ENCODE measurements at regions not wholly inside any gene's neighbourhood (a gene's known extent, or its start where the extent isn't known, plus 50 kb on each side); places are given as distances from the start of the nearest gene placed in this dataset.
"Not testable (repeated sequence)": the region's sequence is repeated elsewhere in the genome, so short reads cannot be mapped to it uniquely, and the experiment has no call there.

GRCh38 chr12:14032191-14032590 is 50.8 kb upstream of the GRIN2B start:
- FAIRE-seq; DNase-seq (ENCODE audit: extremely low spot score, insufficient read length, low read depth): not testable (repeated sequence)

- DNase-seq (ENCODE audit: extremely low spot score, insufficient read length, low read depth) (no peak), FAIRE-seq (no peak)
These were observed 62.4 kb upstream of the GRIN2B start for GRCh38 chr12:14043776-14044175.

GRCh38 chr12:14048941-14049545 is 67.6 kb upstream of the GRIN2B start:
- FAIRE-seq: no peak
- no peak for DNase-seq (ENCODE audit: extremely low spot score, insufficient read length, low read depth)

- DNase-seq (ENCODE audit: extremely low spot score, insufficient read length, low read depth) (no peak), FAIRE-seq (no peak)
These were observed 76.5 kb upstream of the GRIN2B start for GRCh38 chr12:14057895-14058294.

- FAIRE-seq (no peak), DNase-seq (ENCODE audit: extremely low spot score, insufficient read length, low read depth) (no peak)
These were observed 77.3 kb upstream of the GRIN2B start for GRCh38 chr12:14058717-14059116.

- no peak for DNase-seq (ENCODE audit: extremely low spot score, insufficient read length, low read depth)
These were observed 78.1 kb upstream of the GRIN2B start for GRCh38 chr12:14059548-14059947.

GRCh38 chr12:14065616-14066015 is 84.2 kb upstream of the GRIN2B start:
- no peak for DNase-seq (ENCODE audit: extremely low spot score, insufficient read length, low read depth)
- no peak for FAIRE-seq

More at GRCh38 chr12:14059548-14059947, 78.1 kb upstream of the GRIN2B start:
- FAIRE-seq: no peak

GRCh38 chr12:14066021-14066420 is 84.6 kb upstream of the GRIN2B start:
- no peak for DNase-seq (ENCODE audit: extremely low spot score, insufficient read length, low read depth)
- no peak for FAIRE-seq

- FAIRE-seq: no peak
These were observed 87.6 kb upstream of the GRIN2B start for GRCh38 chr12:14068961-14069360.

GRCh38 chr12:14071833-14072232 is 90.4 kb upstream of the GRIN2B start:
- DNase-seq (ENCODE audit: extremely low spot score, insufficient read length, low read depth) (no peak), FAIRE-seq (no peak)

More at GRCh38 chr12:14068961-14069360, 87.6 kb upstream of the GRIN2B start:
- no peak for DNase-seq (ENCODE audit: extremely low spot score, insufficient read length, low read depth)

- no peak for DNase-seq (ENCODE audit: extremely low spot score, insufficient read length, low read depth)
- no peak for FAIRE-seq
These were observed 91.6 kb upstream of the GRIN2B start for GRCh38 chr12:14072987-14073386.

- FAIRE-seq (no peak), DNase-seq (ENCODE audit: extremely low spot score, insufficient read length, low read depth) (no peak)
These were observed 94.5 kb upstream of the GRIN2B start for GRCh38 chr12:14075797-14076393.

GRCh38 chr12:14076538-14076937 is 95.1 kb upstream of the GRIN2B start:
- DNase-seq (ENCODE audit: extremely low spot score, insufficient read length, low read depth): no peak
- no peak for FAIRE-seq

GRCh38 chr12:14086838-14087237 is 105.4 kb upstream of the GRIN2B start:
- FAIRE-seq: no peak

GRCh38 chr12:14099994-14100393 is 118.6 kb upstream of the GRIN2B start:
- DNase-seq (ENCODE audit: extremely low spot score, insufficient read length, low read depth): no peak
- no peak for FAIRE-seq

More at GRCh38 chr12:14086838-14087237, 105.4 kb upstream of the GRIN2B start:
- DNase-seq (ENCODE audit: extremely low spot score, insufficient read length, low read depth): no peak

- not testable (repeated sequence) for FAIRE-seq; DNase-seq (ENCODE audit: extremely low spot score, insufficient read length, low read depth)
These were observed 120.2 kb upstream of the GRIN2B start for GRCh38 chr12:14101556-14101955.

GRCh38 chr12:14111230-14111865 is 129.9 kb upstream of the GRIN2B start:
- FAIRE-seq (peak; percentile 81), DNase-seq (ENCODE audit: extremely low spot score, insufficient read length, low read depth) (peak; percentile 36)

GRCh38 chr12:14113031-14113430 is 131.6 kb upstream of the GRIN2B start:
- FAIRE-seq (no peak), DNase-seq (ENCODE audit: extremely low spot score, insufficient read length, low read depth) (no peak)

- DNase-seq (ENCODE audit: extremely low spot score, insufficient read length, low read depth): no peak
- no peak for FAIRE-seq
These were observed 145.3 kb upstream of the GRIN2B start for GRCh38 chr12:14126692-14127091.

- FAIRE-seq: no peak
- no peak for DNase-seq (ENCODE audit: extremely low spot score, insufficient read length, low read depth)
These were observed 148.3 kb upstream of the GRIN2B start for GRCh38 chr12:14129611-14130195.

GRCh38 chr12:14135996-14136395 is 154.6 kb upstream of the GRIN2B start:
- DNase-seq (ENCODE audit: extremely low spot score, insufficient read length, low read depth) (no peak), FAIRE-seq (no peak)

All from GM18507 (cell line).